H1 (cell line): ENCODE measurements at regions not wholly inside any gene's neighbourhood (a gene's known extent, or its start where the extent isn't known, plus 50 kb on each side); places are given as distances from the start of the nearest gene placed in this dataset.

Experiments
- RAD21 ChIP-seq, 2 experiments: IDR thresholded peaks in 1 of 2; conservative IDR thresholded peaks in 1 of 2; 2 replicates each; pipeline ENCODE4 v1.6.1; 2011; ENCODE audit warnings: low read depth in 2 of 2, low read length in 2 of 2, improper control_type of control experiment in 1 of 2, inconsistent platforms in 1 of 2, mild to moderate bottlenecking in 1 of 2, moderate library complexity in 1 of 2

DNA sequence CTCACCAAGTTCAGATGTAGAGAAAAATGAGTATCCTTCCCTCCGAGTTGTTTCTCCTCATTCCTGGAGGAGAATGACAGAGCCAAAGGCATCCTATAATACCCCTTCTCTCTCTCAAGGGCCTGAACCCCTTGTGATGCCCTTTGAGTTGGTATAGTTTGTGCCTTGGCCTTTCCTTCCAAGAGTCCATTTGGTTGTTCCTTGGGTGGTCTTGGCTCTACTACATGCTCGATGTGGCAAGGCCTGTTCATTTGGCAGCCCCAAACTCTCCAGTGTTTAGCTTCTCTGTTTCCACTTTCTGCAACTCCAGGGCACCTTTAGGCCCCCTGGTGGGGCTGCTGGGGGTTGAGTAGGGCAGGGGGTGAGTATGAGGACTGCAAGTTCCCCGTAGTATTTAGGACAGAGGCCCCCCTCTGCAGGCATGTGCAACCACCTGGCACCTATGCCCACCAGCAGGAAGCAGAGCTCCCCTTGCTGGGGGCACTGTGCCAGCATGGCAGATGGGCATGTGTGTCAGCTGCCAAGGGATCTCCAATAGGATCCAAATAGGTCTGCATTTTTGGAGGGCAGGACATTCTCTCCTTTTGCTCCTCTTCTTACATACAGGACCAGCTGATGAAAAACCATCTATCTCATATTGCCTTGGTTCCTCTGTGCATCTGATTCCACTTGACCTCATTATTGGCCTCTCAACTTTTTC, 217.2 kb upstream of the CADM1 start (continued):
- TF ChIP-seq RAD21 (IDR thresholded peaks at IDR 0.05 in 1 of 2, conservative IDR thresholded peaks at IDR 0.05 in 1 of 2; ENCODE audit: low read depth in 2 of 2, low read length in 2 of 2), result no peak
- TF ChIP-seq, all 59 proteins: peak for 0
